HG03571 (cell line): ENCODE measurements at regions not wholly inside any gene's neighbourhood (a gene's known extent, or its start where the extent isn't known, plus 50 kb on each side); places are given as distances from the start of the nearest gene placed in this dataset.

Experiments used
- ATAC-seq: cut with Tn5 transposase; IDR thresholded peaks from one replicate; pipeline ENCODE4 v1.9.1; 2021; ENCODE audit not compliant: unreplicated experiment

DNA sequence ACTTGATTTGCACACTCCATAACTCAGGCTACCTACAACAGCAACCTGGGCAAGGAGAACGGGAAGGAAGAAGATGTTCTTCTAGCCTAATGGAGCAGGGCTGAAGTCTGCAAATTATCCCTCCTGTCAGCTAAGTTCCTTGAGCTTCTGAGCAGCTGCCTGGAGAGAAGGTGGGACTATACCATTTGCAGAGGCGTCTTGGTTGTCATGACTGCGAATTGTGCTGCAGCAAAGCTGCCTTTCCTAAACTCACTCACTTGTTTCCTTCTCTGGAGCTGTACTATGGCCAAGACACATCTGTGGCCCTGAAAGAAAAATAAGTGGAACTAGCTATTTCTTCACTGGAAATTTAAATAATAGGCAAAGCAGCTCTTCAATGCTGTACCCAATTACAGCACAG lies 682.4 kb upstream of the GRIA3 start:
- no peak for ATAC-seq

GRCh38 chrX:122504026-122504425 lies 680.1 kb upstream of the GRIA3 start:
- no peak for ATAC-seq

DNA sequence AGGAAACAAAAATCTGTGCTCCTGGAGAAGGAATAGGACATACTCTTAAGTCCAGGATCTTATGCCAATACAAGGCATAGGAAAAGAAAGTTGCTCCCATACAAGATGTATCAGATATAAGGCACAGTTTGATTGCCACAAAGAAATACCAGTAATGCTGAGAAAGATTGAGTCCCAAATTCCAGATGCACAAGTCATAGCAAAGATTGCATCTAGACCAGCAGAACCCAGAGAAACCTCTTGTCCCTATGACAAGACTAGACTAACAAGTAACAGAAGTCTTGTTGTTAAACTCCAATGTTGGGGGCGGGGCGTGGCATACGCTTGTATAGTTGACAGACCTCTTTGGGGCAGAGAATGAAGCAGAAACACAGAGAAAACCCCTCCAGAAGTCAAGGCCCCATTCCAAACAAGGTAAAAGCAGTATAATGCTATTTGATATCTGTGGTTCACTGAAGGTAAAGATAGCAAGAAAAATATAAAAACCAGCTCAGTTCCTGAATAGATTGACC lies 671.5 kb upstream of the GRIA3 start:
- ATAC-seq, result no peak

- ATAC-seq, result no peak
Measured at GRCh38 chrX:122517786-122518185, 666.3 kb upstream of the GRIA3 start.

GRCh38 chrX:122545778-122546177 lies 638.3 kb upstream of the GRIA3 start:
- no peak for ATAC-seq

DNA sequence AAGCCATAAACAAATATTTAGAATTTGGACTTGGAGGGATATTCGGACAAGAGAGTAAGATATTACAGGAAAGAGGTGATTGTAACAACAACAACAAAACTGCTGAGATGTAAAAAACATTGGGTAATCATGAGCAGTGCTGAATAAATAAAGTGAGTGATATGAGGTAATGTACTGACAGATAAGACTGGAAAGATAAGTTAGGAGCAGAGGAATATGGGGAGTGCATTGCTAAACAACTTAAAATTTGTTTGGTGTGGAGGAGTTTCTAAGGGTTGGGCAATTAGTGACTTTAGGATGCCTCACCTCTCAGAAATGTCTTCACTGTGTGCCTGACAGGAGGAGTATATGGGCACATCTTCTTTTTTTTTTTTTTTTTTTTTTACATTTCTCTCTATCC lies 637.8 kb upstream of the GRIA3 start:
- no peak for ATAC-seq

GRCh38 chrX:122552286-122552800 lies 631.7 kb upstream of the GRIA3 start:
- no peak for ATAC-seq

GRCh38 chrX:122555925-122556324 lies 628.2 kb upstream of the GRIA3 start:
- no peak for ATAC-seq

DNA sequence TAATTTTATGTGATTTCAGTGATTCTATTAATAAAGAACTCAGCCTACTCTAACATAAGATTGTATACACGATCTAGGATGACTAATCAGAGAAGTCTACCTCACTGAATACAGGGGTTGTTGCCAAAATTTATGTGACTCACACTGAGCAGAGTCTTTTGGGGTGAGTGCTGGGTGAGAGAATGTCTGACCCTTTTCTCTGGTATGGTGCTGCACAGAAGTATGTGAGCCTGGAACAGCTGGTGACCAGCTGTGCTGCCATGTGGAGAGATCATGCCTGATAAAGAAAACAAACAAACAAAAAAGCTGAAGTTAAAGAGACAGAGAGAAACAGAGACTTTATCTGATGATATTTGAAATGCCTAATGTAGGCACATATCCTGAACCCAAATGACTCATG lies 618.1 kb upstream of the GRIA3 start:
- no peak for ATAC-seq

- ATAC-seq, result no peak
Measured at GRCh38 chrX:122566401-122566800, 617.7 kb upstream of the GRIA3 start.

- ATAC-seq, result no peak
Measured at GRCh38 chrX:122567911-122568310, 616.2 kb upstream of the GRIA3 start.

DNA sequence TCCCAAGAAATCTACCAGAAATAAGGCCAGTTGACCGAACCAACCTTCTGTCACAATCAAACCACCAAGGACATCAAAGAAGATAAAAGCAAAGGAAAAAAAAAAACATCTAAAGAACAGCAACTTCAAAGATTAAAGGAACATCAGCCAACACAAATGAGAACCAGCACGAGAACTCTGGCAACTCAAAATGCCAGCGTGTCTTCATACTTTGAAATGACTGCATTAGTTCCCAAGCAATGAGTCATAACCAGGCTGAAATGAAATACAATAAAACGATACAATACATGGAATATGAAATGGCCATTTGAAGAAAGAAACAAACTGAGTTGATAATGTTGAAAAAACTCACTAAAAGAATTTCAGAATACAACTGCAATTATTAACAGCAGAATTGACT lies 611.6 kb upstream of the GRIA3 start:
- no peak for ATAC-seq

DNA sequence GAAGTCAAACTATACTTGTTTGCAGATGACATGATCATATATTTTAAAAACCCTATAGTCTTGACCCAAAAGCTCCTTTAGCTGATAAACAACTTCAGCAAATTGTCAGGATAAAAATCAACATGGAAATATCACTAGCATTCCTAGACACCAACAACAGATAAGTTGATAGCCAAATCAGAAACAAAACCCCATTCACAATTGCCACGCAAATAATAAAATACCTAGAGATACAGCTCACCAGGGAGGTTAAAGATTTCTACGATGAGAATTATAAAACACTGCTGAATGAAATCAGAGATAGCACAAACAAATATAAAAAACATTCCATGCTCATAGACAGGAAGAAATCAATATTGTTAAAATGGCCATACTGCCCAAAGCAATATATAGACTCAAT lies 605.0 kb upstream of the GRIA3 start:
- ATAC-seq, result no peak

- ATAC-seq, result no peak
Measured at GRCh38 chrX:122579526-122579925, 604.6 kb upstream of the GRIA3 start.

DNA sequence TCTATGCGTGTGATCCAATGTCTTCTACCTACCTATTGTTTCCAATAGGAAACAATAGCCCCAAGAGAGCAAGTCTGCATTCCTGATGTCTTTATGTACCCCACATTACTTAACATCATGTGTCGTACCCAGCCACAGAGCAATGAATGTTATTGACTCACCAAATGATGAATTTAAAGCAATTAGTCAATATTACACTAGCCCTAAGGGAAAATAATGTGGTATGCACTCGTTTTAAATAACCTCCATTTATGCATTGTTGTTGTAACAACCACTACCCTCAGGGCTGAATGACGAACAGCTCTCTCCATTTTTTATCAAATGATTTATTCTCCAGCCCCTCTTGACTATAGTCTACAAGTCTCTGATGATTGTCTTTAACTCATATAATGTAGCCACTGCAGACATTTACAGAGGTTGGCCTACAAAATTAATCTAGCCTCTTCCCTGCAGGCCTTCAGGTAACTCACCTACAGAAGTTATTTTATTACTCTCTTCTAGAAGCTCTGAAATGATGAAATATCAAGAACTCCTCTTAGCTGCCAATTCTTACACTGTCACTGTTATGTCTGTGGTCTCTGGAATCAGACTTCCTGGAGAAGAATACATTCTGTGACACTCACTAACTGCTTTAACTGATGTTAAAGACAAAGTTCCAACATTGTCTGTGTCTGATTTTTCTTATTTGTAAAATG lies 601.7 kb upstream of the GRIA3 start:
- no peak for ATAC-seq

DNA sequence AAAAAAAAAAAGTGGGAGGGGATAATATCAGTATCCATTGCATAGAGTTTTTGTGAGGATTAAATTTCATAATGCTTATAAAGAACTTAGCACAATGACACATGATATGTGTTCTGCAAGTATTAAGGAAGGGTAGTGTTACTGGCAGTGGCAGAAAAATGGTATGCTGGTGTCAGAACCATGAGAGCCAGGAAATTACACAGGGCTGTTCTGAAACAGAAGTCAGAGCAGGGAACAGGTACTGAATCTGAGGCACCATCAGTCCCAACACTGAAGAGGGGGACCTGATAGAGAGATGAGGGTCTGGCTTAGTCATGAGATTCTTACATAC lies 601.1 kb upstream of the GRIA3 start:
- ATAC-seq, result no peak

DNA sequence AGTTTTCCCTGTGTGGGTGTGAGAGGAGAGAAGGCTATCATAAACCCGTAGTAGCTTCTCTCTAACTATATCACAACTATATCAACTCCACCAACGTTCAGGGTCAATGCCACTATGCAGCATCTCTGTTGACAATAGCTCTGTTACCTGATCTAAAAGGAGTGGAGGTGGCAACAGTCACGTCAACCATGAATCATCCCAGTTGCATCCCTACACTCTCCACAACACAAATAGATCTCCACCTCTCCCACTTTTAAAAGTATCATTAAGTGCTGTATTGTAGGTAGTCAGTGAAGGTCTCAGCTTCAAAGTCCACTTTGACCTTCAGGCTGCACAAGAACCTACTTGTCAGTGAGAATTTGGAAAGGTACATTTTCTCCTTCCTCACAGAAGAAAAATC lies 600.5 kb upstream of the GRIA3 start:
- no peak for ATAC-seq

DNA sequence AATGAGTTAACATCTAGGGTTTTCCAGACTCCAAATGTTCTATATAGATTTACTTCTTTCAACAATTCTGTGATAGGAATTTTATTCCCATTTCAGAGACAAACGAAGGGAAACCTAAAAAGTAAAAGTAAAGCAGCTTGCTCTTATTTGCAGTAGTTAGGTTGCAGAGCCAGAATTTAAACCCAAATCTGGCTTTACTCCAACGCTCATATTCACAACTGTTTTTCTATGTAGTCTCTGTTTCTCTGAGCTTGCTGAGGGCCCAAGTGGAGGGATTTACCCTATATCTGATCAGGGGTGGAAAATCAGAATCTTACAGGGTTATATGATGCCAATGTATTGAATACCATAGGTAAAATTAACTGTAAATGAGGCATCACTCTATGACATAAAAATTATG lies 599.1 kb upstream of the GRIA3 start:
- no peak for ATAC-seq

- no peak for ATAC-seq
Measured at GRCh38 chrX:122586831-122587230, 597.2 kb upstream of the GRIA3 start.

- no peak for ATAC-seq
Measured at GRCh38 chrX:122591546-122591945, 592.5 kb upstream of the GRIA3 start.

DNA sequence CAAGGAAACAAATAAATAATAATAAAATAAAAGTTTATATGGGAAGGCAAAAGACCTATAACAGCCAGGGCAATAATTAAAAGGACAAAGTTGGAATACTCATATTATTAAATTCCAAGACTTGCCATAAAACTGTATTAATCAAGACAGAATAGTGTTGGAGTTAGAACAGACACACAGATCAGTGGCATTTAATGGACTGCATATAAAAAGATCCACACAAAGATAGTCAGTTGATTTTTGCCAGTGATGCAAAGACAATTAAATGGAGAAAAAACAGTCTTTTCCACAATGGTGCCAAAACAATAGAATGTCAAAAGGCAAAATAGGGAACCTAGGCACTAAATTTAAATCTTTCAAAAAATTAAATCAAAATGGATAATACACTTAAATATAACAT lies 587.1 kb upstream of the GRIA3 start:
- no peak for ATAC-seq

DNA sequence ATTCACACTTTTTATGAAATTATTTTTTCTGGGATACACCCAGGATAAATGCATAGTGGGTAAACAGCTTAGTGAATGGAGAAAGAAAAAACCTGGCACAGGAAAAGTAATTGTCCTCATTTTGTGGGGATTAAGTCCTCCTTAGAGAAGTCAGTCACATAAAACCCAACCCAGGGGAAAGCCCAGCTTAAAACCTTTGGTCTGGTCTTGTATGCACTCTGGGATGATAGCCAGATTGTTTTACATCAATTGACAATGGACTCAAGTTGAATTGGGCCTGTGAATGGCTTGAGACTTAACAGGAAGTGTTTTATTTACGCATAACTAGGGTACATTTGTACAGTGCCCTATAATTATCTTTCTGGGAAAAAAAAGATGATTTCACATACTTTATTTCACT lies 561.3 kb upstream of the GRIA3 start:
- ATAC-seq, result no peak

DNA sequence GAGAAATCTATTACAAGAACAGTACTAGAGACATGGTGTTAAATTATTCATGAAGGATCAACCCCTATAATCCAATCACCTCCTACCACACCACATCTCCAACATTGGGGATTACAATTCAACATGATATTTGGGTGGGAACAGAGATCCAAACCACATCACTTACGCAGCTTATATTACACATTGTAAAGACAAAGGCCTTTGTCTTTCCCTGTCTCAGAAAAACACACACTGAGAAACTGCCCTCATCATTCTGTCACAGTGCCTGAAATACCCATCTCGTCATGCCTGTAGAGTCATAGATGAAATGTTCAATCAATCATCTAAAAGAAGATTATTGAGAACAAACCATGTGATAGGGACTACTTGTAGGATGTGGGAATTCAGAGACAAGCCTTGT lies 558.8 kb upstream of the GRIA3 start:
- ATAC-seq, result no peak
